HG03103 (cell line): ENCODE measurements at regions not wholly inside any gene's neighbourhood (a gene's known extent, or its start where the extent isn't known, plus 50 kb on each side); places are given as distances from the start of the nearest gene placed in this dataset.
A peak's percentile ranks its signal among the peaks of the same experiment; 100 is the strongest.

Experiments
- ATAC-seq: cut with Tn5 transposase; IDR thresholded peaks from one replicate; pipeline ENCODE4 v1.9.1; 2021; ENCODE audit warnings: low read depth; ENCODE audit not compliant: unreplicated experiment

DNA sequence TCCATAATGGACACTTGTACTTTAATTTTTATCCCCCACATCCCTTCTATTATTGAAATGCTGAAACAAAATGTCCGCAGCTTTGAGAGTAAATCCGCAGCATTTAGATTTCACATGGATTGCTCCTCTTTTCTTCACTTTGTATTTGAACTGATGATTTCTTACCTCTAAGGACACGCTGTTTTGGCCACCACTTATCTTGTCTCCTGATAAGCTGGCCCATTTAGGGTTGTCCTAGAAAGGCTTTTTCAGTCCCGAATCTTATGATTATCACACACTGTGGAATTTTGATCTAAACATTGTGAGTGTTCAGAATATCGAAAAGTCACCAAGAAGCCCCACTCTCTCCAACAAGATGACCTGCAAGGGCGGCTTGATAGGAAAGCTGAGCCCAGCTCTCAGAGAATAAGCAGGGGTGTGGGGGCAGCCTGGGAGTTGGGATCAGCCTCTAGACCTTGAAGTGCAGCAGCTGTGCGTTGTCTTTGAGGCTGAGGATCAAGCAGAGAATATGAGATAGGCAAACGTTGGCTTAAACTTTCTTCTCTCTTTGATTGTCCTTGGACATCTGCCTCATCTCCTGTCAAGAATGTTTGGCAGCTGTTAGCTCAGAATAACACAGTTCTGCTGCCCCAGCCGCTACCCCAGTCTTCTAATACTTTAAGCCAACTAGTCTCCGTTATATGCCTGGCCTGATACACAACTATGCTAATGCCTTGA, 399.7 kb upstream of the NR2F2 start:
- no peak for ATAC-seq

DNA sequence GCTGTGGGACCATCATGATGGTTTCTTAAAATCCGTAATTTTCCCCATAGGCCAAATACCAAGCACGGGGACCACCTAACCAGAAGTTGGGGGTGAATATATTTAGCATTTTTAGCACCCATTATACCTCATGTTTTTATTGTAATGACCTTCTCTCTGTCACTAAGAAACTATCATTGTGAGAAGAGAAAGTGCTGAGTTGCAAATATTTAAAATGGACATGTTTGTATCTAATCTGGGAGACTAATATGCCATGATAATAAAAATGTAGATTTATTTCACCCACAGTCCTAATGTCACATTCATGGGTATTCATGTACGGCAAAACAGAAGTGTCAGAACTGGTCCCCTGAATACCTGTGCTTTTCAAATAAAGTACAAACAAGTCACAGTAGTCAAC, 398.9 kb upstream of the NR2F2 start:
- ATAC-seq = no peak

GRCh38 chr15:95932141-95932540, 398.4 kb upstream of the NR2F2 start:
- ATAC-seq = no peak

DNA sequence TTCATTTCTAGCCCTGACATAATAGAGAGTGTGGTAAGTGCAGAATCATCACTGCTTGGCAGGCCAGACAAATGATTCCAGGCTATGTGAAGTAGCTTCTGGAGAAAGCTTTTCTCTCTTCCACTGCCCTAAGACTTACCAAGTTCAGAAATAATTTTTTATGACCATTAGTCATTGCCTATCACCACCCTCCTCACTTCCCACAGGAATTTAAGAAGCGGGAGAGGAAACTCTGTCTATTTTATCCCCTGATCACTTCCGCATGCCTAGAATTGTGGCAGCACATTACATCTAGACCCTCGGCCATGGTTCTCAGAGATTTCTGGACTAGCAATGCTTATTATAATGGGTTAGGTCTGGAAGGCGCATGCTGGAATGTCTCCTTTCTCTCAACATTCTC, 397.8 kb upstream of the NR2F2 start:
- no peak for ATAC-seq

GRCh38 chr15:95935852-95936251, 394.6 kb upstream of the NR2F2 start:
- no peak for ATAC-seq

- ATAC-seq = no peak
Observed at GRCh38 chr15:95937128-95937528, 393.4 kb upstream of the NR2F2 start.

DNA sequence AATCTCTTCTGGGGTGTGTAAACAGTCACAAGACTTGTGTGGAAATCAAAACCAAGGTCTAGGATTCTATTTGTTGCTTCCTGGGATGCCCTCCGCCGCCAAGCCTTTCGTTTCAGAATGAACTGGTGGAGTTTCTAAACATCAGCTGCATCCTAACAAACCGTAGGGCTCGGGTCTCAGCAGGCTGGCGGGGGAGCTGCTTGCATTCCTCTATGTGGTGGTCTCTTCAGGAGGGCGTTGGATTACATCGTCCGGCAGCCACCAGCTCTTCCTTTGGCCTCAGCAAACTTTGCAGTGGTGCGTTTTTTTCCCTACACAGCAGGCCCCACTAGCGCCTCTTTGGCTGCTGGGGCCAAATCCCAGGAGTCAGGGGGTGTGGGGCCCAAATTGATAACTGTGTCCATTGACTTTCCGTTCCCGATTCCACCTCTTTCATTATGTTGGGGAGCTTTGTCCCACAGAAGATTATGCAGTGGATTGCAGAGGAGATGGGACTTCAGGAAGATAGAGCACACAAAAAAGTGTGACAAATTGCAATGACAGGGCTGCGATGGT, 390.0 kb upstream of the NR2F2 start:
- no peak for ATAC-seq

DNA sequence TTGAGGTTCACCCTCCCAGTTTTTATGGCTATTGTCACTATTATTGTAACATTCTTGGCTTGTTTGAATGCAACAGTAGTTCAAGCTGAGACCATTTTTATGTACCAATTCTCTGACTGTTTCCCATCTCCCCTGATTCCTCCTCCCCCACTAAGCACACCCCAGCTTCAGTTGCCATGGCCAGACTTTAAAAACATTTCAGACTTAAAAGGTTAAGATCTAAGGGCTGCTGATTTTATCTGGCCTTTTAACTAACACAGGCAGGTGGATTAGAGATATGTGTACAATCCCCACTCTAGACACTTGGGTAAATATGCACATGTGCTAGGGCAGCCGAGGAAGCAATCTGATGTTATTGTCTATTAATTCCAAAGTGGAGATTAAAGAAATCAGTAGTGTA, 386.3 kb upstream of the NR2F2 start:
- no peak for ATAC-seq

- ATAC-seq = no peak
Observed at GRCh38 chr15:95944661-95945255, 385.7 kb upstream of the NR2F2 start.

DNA sequence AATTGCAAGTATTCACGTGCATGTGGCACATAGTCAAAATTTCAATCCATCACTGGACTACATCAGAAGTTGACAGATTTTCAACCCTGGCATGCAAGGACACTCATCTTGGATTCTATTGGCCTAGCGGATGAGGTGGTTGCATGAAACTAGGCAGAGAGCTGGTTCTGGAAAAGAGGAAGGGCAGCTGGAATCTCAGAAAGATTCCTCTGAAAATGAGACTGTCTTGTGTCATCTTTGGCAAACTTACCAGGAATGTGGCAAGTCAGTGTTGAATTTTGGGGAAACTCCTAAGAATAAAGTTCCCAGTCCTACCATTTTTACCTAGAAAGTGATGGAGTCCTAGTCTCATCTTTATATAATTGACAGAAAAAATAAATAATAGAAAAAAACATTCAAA, 384.3 kb upstream of the NR2F2 start:
- ATAC-seq = no peak

- no peak for ATAC-seq
Observed at GRCh38 chr15:95946926-95947325, 383.6 kb upstream of the NR2F2 start.

- ATAC-seq = no peak
Observed at GRCh38 chr15:95948411-95948810, 382.1 kb upstream of the NR2F2 start.

GRCh38 chr15:95953032-95953431, 377.5 kb upstream of the NR2F2 start:
- ATAC-seq = no peak

DNA sequence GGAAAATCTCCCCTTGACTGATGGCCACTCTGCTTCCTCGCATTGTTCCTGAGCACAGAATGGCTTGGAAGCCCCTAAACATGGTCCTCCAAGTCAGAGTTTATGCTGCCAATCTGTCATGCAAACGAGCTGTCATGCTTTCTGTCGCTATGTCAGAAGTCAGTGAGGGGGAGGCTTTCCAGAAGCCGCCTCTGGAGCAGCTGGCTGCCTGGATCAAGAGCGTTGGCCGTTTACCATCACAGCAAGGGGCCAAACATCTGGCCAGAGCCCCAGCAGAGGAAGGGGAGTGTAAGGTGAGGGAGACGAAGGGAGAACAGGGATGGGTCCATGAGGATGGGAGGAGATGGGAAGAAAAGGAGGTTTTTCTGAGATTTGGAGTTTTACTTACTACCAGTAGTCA, 372.6 kb upstream of the NR2F2 start:
- no peak for ATAC-seq

- ATAC-seq = no peak
Observed at GRCh38 chr15:95958382-95958781, 372.1 kb upstream of the NR2F2 start.

DNA sequence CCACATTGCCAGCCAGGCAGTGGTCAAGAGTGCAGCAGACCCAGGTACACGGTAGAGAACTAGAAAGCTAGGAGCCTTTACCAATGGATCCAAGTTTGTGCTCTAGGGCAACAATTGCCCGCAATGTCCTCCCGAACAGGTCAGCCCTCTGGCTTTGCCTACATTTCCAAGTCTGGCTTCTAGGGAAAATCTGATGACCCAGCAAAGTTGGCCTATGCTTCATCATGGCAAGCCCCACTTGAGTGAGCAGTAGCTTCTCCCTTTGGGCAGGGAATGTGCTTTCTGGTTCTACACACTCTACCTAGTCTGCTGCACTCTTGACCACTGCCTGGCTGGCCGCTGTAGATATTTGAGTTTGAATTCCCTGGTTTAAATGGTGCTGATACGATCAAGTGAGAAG, 361.6 kb upstream of the NR2F2 start:
- ATAC-seq = no peak

DNA sequence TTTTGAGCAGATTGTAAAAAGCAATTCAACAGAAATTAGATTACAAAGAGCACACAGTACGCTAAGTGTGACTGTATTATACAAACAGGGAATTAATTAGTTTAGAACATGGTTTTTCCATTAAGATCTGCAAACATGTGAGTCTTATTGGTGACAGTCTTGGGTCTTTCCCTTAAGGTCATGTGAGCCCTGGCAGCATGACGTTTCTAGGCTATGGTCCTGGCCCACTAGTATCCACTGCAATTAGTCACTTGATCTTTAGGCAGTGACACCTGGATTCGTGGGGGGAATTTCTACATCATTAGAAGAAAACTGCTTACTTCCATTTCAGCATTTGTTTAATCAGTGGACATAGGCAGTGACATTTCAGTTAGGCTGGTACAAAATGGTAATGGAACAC, 360.2 kb upstream of the NR2F2 start:
- no peak for ATAC-seq

DNA sequence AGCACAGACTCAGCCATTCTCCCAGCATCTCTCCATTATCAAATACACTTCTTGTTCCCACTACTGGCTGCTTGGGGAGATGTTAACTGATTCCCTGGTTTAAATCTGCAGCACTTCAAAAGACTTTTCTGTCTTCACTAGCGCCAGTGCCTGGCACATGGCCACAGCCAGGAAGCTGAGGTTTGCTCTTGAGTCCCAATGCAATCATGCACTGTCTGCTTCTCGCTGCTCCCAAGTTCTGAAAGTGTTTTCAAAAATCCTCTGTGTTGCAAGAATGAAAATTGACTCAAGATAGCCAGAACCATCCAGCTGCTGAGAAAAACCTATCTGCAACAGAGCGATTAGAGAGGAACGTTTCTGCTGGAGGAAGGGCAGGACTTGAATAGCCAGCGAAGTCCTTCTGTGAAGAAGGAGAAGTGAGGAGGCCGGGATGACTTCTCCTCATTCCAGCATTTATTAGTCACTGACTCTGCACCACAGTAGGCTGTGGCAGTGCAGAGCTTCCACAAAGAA, 358.4 kb upstream of the NR2F2 start:
- ATAC-seq = no peak

DNA sequence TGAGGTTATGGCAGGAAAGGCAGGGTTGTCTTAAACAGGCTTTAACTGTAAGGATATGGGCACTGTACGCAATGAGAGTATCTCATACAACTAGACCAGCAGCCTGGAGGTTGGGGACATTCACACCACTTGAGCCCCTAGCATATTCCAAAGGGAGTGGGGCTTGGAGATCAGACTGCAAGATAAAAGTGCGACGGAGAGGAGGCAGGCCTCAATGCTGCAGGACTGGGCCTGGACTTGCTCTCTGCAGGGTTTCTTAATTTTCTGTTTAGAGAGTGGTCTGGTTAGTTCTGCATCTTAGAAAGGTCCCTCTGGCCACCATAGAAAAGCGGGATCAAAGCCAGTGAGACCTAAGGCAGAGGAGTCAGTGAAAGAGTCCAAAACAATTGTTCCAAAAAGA, 357.7 kb upstream of the NR2F2 start:
- no peak for ATAC-seq

- ATAC-seq = peak; percentile 71
Observed at GRCh38 chr15:95973566-95974256, 356.8 kb upstream of the NR2F2 start.

DNA sequence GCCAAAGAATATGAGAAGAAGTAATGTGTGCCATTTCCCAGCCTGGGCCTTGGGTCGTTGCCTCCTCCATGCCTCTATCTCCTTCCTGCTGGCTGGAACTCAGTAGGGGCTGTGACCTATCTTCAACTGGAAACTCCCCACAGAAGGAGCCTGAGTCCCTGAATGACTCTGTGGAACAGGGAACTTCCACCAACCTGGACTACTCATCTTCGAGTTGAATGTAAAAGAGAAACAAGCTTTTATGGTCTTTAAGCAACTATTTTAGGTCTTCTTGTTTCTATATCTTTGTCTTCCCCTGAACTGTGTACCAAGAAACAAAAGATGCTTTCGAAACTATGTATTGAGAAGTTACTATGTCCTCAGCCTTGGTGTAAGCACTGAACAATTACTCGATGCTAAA, 355.3 kb upstream of the NR2F2 start:
- ATAC-seq = no peak

GRCh38 chr15:95979286-95979685, 351.2 kb upstream of the NR2F2 start:
- no peak for ATAC-seq
